Right cardiac atrium (tissue), 5 donors: ENCODE measurements at regions not wholly inside any gene's neighbourhood (a gene's known extent, or its start where the extent isn't known, plus 50 kb on each side); places are given as distances from the start of the nearest gene placed in this dataset.
"Not testable (repeated sequence)": the region's sequence is repeated elsewhere in the genome, so short reads cannot be mapped to it uniquely, and the experiment has no call there.

Source experiments
- ATAC-seq, 2 donors: fragments of 200-7000 bp; cut with Tn5 transposase; one replicate each; pipeline versions ENCODE4 v1.8.0 to v1.9.1; 2020; ENCODE audit warnings: moderate library complexity in 2 of 2, mild to moderate bottlenecking in 1 of 2
- DNase-seq, 3 donors: peaks; one replicate each; pipeline ENCODE4 v3.0.0-alpha.2; 2020
- H3K27ac ChIP-seq: one replicate; pipeline ENCODE4 v1.5.1; 2013; ENCODE audit warnings: mild to moderate bottlenecking, low read length, control low read depth, moderate library complexity
- H3K27me3 ChIP-seq: one replicate; pipeline ENCODE4 v1.6.1; 2013; ENCODE audit not compliant: control insufficient read depth, insufficient read depth
- H3K4me1 ChIP-seq: one replicate; pipeline ENCODE4 v1.6.1; 2013; ENCODE audit warnings: low read length; ENCODE audit not compliant: control insufficient read depth, insufficient read depth
- H3K4me3 ChIP-seq: one replicate; pipeline ENCODE4 v1.5.1; 2013; ENCODE audit warnings: low read length, control low read depth
- H3K9me3 ChIP-seq: one replicate; pipeline ENCODE4 v1.6.1; 2013; ENCODE audit warnings: low read length; ENCODE audit not compliant: control insufficient read depth
- WGBS: extraction: QIAGEN DNeasy Blood & Tissue Kit; methylation state at CpG from one replicate; pipeline ENCODE4 v1.1.7; 2013; 5-methylcytosine and 5-hydroxymethylcytosine counted together
- intact Hi-C, 4 donors: fragments of 100-400 bp; cut with DNase I; formaldehyde crosslinking; loops; one replicate each; pipeline versions ENCODE4 v1.11.0 to v1.14.0; 2022 to 2023
- donor health status: healthy with polysubstance abuse.
- donor health status: DM: no; HTN: yes; CAD: no.
- donor health status: DM: no; HTN: no; CAD: no.
- donor health status: DM: no; HTN: yes; CAD: no; lungs with severe emphysema.
- donor health status: DM: yes; HTN: yes; CAD: no.

DNA sequence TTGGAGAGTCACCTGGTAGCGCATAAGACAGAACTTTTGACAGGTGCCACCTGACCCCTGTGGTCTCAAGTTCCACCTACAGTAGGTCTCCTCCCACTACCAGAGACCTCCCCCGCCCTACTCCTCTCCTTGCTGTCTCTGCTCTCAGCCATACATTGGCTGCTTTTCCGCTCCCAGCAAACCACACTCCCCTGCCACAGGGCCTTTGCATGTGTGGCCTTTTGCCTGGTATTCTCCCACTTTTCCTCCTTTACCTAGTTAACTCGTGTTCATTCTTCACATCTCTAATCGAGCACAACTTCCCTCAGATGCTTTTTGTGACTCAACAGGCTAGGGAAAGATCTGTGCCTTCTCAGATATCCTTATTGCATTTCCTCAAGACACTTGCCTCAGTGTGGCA, 218.3 kb upstream of the EEF2KMT start:
- H3K27me3 ChIP-seq: no peaks in the 10 kb centered on the region
- WGBS: 63% methylated on average over 5 of the region's 5 CpGs
- intact Hi-C loops: no loop called here
- H3K4me1 ChIP-seq: no peaks in the 10 kb centered on the region
- H3K4me3 ChIP-seq: no peak overlapping the region
- DNase-seq (no peak), ATAC-seq (no peak)
- H3K27ac ChIP-seq: no peak overlapping the region
- no peaks in the 10 kb centered on the region for H3K9me3 ChIP-seq

DNA sequence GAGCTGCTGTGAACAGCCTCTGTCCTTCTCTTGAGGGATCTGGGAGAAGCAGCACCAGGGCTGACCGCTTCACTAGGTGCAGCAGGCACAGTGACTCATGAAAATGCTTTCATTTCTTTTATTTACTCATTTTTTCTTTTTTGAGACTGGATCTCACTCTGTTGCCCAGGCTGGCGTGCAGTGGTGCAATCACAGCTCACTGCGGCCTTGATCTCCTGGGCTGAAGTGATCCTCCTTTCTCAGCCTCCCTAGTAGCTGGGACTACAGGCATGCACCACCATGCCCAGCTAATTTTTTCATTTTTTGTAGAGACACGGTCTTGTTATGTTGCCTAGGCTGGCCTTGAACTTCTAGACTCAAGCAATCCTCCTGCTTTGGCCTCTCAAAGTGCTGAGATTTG, 216.8 kb upstream of the EEF2KMT start:
- intact Hi-C loops: no loop called here
- no peak for DNase-seq
- Histone ChIP-seq H3K4me3 (no peak overlapping the region), H3K27me3 (no peaks in the 10 kb centered on the region), H3K9me3 (no peaks in the 10 kb centered on the region), H3K4me1 (no peaks in the 10 kb centered on the region), H3K27ac (no peak overlapping the region)
- 73% methylated on average over 4 of the region's 4 CpGs for WGBS
- no peak for ATAC-seq

DNA sequence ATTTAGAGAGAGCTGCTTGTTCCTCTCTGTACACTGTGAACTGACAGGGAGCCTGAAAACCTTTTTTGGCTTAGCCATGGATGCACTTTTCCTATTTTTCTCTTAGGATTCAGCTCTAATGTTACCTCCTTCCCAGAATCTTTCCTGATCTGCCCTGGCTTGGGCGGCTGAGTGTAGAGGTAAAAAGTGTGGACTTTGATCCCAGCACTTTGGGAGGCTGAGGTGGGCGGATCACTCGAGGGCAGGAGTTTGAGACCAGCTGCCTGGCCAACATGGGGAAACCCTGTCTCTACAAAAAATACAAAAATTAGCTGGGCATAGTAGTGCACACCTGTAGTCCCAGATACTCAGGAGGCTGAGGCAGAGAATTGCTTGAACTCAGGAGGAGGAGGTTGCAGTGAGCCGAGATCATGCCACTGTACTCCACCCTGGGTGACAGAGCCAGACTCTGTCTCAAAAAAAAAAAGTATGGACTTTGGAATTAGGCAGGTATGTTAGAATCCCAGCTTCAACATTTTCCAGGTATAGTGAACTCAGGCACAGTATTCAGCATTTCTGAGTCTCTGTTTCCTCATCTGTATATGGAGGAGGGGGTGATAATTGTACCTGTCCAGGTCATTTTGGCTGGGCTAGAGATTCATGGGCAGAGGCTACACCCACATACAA, 212.5 kb upstream of the EEF2KMT start:
- ATAC-seq: no peak
- H3K9me3 ChIP-seq: no peaks in the 10 kb centered on the region
- no peak for DNase-seq
- no peaks in the 10 kb centered on the region for H3K4me1 ChIP-seq
- no peak overlapping the region for H3K4me3 ChIP-seq
- H3K27ac ChIP-seq: no peak overlapping the region
- intact Hi-C loops: no loop called here
- no peaks in the 10 kb centered on the region for H3K27me3 ChIP-seq
- 70% methylated on average over 4 of the region's 4 CpGs for WGBS

- Histone ChIP-seq H3K4me3 (no peak overlapping the region), H3K27ac (no peak overlapping the region), H3K27me3 (no peaks in the 10 kb centered on the region), H3K9me3 (peaks cover 1% of the 10 kb centered on the region), H3K4me1 (no peaks in the 10 kb centered on the region)
- WGBS: 80% methylated on average over 4 of the region's 4 CpGs
- no peak for ATAC-seq
- DNase-seq: no peak
- intact Hi-C loops: no loop called here
Observed at GRCh38 chr16:5305023-5305422, 207.4 kb upstream of the EEF2KMT start.

- 73% methylated on average over 3 of the region's 3 CpGs for WGBS
- intact Hi-C loops: no loop called here
- Histone ChIP-seq H3K4me3 (no peak overlapping the region), H3K27ac (no peak overlapping the region), H3K4me1 (no peaks in the 10 kb centered on the region), H3K9me3 (peaks cover 1% of the 10 kb centered on the region), H3K27me3 (no peaks in the 10 kb centered on the region)
- no peak for DNase-seq
- no peak for ATAC-seq
Observed at GRCh38 chr16:5302372-5303114, 204.9 kb upstream of the EEF2KMT start.

DNA sequence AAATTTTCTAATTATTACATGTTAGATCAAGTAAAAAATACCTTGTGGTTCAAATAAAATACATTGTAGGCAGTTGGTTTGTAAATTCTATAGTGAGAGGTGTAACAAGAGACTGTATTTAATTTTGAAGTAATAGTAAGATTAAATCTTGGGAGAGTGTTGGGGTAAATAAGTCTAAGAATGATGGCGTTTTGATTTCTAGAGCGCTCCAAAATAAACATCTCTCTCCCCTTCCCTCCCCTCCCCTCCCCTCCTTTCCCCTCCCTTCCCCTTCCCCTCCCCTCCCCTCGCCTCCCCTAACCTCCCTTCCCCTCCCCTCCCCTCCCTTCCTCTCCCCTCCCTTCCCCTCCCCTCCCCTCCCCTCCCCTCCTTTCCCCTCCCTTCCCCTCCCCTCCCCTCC, 200.6 kb upstream of the EEF2KMT start:
- no peak overlapping the region for H3K4me3 ChIP-seq
- no peak overlapping the region for H3K27ac ChIP-seq
- WGBS: 93% methylated on average over 2 of the region's 3 CpGs
- H3K27me3 ChIP-seq: no peaks in the 10 kb centered on the region
- ATAC-seq (no peak), DNase-seq (no peak)
- H3K9me3 ChIP-seq: peaks cover 1% of the 10 kb centered on the region
- H3K4me1 ChIP-seq: no peaks in the 10 kb centered on the region
- intact Hi-C loops: no loop called here

DNA sequence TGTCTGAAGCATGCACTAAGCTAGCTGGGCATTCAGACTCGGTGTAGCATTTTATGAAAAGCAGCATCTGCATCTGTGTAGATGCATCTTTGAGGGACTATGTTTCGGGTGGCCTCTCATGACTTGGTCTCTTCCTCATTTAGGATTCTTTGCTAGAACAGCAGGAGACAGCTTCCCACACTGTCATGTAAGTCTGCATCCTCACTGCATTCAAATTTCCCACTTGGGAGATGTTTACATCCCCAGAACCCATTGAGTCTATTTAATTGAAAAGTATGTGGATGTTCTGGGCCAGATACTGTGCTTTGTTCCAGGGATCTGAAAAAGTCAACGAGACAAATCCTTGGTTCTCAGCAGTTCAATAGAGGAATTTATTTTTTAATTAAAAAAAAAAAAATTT, 198.6 kb upstream of the EEF2KMT start:
- ATAC-seq (no peak), DNase-seq (no peak)
- no peak overlapping the region for H3K27ac ChIP-seq
- 56% methylated on average over 3 of the region's 3 CpGs for WGBS
- H3K4me1 ChIP-seq: no peaks in the 10 kb centered on the region
- H3K9me3 ChIP-seq: peaks cover 1% of the 10 kb centered on the region
- H3K4me3 ChIP-seq: no peak overlapping the region
- intact Hi-C loops: no loop called here
- H3K27me3 ChIP-seq: no peaks in the 10 kb centered on the region

- DNase-seq, intact Hi-C loops, H3K27ac ChIP-seq, ATAC-seq, H3K4me1 ChIP-seq, H3K4me3 ChIP-seq, H3K27me3 ChIP-seq, H3K9me3 ChIP-seq: not testable (repeated sequence)
- 49% methylated on average over 8 of the region's 8 CpGs for WGBS
Observed at GRCh38 chr16:5295304-5295703, 197.7 kb upstream of the EEF2KMT start.

DNA sequence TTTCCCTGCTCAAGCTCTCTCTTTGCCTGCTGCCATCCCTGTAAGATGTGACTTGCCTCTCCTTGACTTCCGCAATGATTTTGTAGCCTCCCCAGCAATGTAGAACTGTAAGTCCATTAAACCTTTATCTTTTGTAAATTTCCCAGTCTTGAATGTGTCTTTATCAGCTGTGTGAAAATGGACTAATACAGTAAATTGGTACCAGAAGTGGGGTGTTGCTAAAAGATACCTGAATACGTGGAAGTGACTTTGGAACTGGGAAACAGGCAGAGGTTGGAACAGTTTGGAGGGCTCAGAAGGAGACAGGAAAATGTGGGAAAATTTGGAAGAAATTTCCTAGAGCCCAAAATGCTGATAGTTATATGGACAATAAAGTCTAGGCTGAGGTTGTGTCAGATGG, 184.6 kb upstream of the EEF2KMT start:
- H3K27me3 ChIP-seq, intact Hi-C loops, H3K27ac ChIP-seq, H3K4me1 ChIP-seq, H3K4me3 ChIP-seq, DNase-seq, ATAC-seq, H3K9me3 ChIP-seq: not testable (repeated sequence)
- WGBS: 91% methylated on average over 2 of the region's 2 CpGs

DNA sequence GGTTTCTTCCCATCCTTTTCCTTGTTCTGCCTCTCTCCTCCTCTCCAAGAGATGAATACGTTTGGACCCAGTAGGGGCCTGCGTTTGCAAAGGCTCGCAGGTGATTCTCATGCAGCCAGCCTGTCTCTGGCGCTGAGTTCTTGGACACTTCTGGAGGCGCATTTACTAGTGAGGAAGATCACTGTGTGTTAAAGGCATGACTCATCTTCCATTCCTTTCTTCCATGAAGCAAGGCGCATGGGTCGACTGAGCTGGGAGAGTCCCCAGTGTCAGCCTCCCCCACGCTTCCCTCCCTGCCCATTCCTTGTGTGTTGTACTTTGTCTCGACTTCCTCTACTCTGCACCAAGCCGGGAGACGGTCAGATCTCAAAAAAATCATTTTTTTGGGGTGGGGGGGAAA, 159.9 kb upstream of the EEF2KMT start:
- H3K27me3 ChIP-seq: no peaks in the 10 kb centered on the region
- ATAC-seq (no peak), DNase-seq (no peak)
- no peaks in the 10 kb centered on the region for H3K4me1 ChIP-seq
- no peak overlapping the region for H3K27ac ChIP-seq
- intact Hi-C loops: no loop called here
- 50% methylated on average over 11 of the region's 11 CpGs for WGBS
- H3K4me3 ChIP-seq: no peak overlapping the region
- H3K9me3 ChIP-seq: no peaks in the 10 kb centered on the region

DNA sequence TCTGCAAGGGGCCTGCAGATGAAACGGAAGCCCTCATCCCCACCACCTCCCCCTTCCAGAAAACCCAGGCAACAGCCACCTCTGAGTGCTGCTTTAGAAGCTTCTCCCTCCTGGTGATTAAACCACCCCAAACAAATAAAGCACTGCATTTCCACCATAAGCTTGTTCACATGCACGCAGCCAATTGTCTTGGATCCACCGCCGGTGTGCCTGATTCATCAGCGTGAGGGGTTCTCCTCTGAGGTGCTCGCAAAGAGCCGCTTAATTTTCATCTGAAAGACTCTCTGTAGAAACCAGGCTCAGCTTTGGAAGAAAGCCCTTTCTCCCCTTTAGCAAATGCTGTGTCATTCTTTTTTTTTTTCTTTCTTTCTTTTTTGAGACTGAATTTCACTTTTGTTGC, 155.2 kb upstream of the EEF2KMT start:
- no peak for ATAC-seq
- no peak overlapping the region for H3K27ac ChIP-seq
- H3K4me3 ChIP-seq: no peak overlapping the region
- WGBS: 35% methylated on average over 7 of the region's 7 CpGs
- H3K9me3 ChIP-seq: no peaks in the 10 kb centered on the region
- no peaks in the 10 kb centered on the region for H3K27me3 ChIP-seq
- no peak for DNase-seq
- no peaks in the 10 kb centered on the region for H3K4me1 ChIP-seq
- intact Hi-C loops: no loop called here
